ENCODE measurements at regions not wholly inside any gene's neighbourhood (a gene's known extent, or its start where the extent isn't known, plus 50 kb on each side); places are given as distances from the start of the nearest gene placed in this dataset.

DNA sequence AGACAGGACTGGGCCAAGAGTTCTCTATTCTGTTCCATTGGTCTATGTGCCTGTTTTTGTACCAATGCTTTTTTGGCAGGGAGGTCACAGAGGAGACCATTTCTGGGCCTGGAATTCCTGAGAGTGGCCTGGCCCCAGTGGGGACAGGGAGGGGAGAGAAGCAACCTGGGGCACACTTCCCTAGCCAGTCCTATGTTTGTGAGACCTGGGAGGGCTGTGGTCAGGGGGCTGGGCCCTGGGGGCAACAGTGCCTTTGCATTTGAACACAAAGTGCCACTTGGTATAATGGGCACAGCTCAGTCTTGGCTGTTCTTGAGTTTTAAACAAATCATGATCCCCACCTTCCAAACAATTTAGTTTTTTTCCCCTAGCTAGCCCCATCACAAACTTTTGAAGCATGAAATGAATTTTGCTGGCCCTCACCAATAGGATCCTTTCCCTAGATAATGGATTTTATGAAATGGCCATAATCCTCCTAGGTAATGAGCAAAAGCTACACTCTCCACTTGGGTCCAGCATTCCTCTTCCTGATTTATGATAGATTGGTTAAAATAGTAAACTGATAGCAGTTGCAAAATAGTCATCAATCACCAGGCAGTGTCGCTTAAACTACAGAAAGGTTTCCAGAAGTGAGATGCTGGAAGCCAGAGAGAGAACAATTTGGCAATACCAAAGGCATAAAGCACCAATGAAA lies 133.5 kb downstream of the GLI2 start:
- TF ChIP-seq EZH2phosphoT487 (IDR thresholded peaks at IDR 0.05; ENCODE audit: borderline replicate concordance), result no peak
- TF ChIP-seq, protein P1, sequence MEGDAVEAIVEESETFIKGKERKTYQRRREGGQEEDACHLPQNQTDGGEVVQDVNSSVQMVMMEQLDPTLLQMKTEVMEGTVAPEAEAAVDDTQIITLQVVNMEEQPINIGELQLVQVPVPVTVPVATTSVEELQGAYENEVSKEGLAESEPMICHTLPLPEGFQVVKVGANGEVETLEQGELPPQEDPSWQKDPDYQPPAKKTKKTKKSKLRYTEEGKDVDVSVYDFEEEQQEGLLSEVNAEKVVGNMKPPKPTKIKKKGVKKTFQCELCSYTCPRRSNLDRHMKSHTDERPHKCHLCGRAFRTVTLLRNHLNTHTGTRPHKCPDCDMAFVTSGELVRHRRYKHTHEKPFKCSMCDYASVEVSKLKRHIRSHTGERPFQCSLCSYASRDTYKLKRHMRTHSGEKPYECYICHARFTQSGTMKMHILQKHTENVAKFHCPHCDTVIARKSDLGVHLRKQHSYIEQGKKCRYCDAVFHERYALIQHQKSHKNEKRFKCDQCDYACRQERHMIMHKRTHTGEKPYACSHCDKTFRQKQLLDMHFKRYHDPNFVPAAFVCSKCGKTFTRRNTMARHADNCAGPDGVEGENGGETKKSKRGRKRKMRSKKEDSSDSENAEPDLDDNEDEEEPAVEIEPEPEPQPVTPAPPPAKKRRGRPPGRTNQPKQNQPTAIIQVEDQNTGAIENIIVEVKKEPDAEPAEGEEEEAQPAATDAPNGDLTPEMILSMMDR (conservative IDR thresholded peaks at IDR 0.05; ENCODE audit: low read length), result no peak
- H2AFZ ChIP-seq (ENCODE audit: low read length), result no peak overlapping the region
- no peaks in the 10 kb centered on the region for H3K4me1 ChIP-seq (ENCODE audit: insufficient read depth, low read length, poor library complexity, severe bottlenecking)
- H3K79me2 ChIP-seq (ENCODE audit: insufficient read depth, low read length), result no peaks in the 10 kb centered on the region
- H3F3A ChIP-seq (ENCODE audit: low read depth), result no peaks in the 10 kb centered on the region
- H3K9me2 ChIP-seq (replicated peaks; ENCODE audit: low read depth, low read length), result no peaks in the 10 kb centered on the region
- no peaks in the 10 kb centered on the region for H3K27me3 ChIP-seq (ENCODE audit: insufficient read depth, low read length, poor library complexity, severe bottlenecking)
- no peaks in the 10 kb centered on the region for H3K9me3 ChIP-seq (ENCODE audit: insufficient read depth, low read depth, low read length)
- no peaks in the 10 kb centered on the region for H4K20me1 ChIP-seq (ENCODE audit: insufficient read depth, low read length, poor library complexity, severe bottlenecking)
- no peak overlapping the region for H3K9ac ChIP-seq (ENCODE audit: low read depth, low read length, poor library complexity, severe bottlenecking)
- H3K36me3 ChIP-seq (ENCODE audit: insufficient read depth, low read length), result no peaks in the 10 kb centered on the region
- H3K4me3 ChIP-seq (ENCODE audit: low read length, poor library complexity, severe bottlenecking), result no peak overlapping the region
- no peak overlapping the region for H3K4me2 ChIP-seq (ENCODE audit: low read depth, low read length, poor library complexity, severe bottlenecking)

DNA sequence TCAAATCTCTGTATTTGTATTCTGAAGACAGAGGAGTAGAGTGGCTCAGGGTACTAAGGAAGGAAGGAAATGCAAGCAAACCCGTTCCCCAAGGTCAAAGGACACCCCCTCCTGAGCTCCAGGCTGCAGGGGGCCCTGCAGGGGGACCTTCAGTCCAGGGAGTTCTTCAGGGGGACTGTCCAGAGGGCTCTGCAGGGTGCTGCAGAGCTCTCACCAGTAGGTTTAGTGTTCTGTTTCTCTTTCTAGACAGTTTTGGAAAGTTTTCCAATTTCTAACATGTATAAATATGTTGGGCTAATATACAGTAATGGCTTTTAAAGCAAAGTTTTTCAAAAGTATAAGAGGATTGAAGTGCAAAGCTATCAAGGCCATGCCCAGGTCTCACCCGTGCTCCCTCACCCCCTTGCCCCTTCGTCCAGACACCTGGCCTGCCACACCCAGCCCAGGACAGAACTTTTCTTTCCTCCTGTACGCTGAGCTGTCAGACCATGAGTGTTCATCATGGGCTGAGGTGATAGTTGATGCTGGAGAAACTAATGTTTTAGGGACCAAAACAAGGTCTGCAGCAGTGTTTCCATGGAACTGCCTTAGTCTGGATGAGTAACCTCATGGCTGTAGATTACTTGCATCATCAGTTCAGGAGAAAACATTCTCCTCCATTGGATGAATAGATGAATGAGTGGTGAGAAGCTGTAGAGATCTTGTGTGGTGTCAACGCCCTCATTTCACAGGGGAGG lies 134.2 kb downstream of the GLI2 start:
- H4K20me1 ChIP-seq (ENCODE audit: insufficient read depth, low read length, poor library complexity, severe bottlenecking), result no peaks in the 10 kb centered on the region
- no peak overlapping the region for H2AFZ ChIP-seq (ENCODE audit: low read length)
- H3K4me2 ChIP-seq (ENCODE audit: low read depth, low read length, poor library complexity, severe bottlenecking), result no peak overlapping the region
- H3K9me2 ChIP-seq (replicated peaks; ENCODE audit: low read depth, low read length), result no peaks in the 10 kb centered on the region
- no peaks in the 10 kb centered on the region for H3K36me3 ChIP-seq (ENCODE audit: insufficient read depth, low read length)
- H3K27me3 ChIP-seq (ENCODE audit: insufficient read depth, low read length, poor library complexity, severe bottlenecking), result no peaks in the 10 kb centered on the region
- no peaks in the 10 kb centered on the region for H3K4me1 ChIP-seq (ENCODE audit: insufficient read depth, low read length, poor library complexity, severe bottlenecking)
- no peak overlapping the region for H3K4me3 ChIP-seq (ENCODE audit: low read length, poor library complexity, severe bottlenecking)
- no peaks in the 10 kb centered on the region for H3K9me3 ChIP-seq (ENCODE audit: insufficient read depth, low read depth, low read length)
- no peak overlapping the region for H3K9ac ChIP-seq (ENCODE audit: low read depth, low read length, poor library complexity, severe bottlenecking)
- TF ChIP-seq, protein P1 (conservative IDR thresholded peaks at IDR 0.05; ENCODE audit: low read length), result no peak
- TF ChIP-seq EZH2phosphoT487 (IDR thresholded peaks at IDR 0.05; ENCODE audit: borderline replicate concordance), result no peak
- H3F3A ChIP-seq (ENCODE audit: low read depth), result no peaks in the 10 kb centered on the region
- H3K79me2 ChIP-seq (ENCODE audit: insufficient read depth, low read length), result no peaks in the 10 kb centered on the region

DNA sequence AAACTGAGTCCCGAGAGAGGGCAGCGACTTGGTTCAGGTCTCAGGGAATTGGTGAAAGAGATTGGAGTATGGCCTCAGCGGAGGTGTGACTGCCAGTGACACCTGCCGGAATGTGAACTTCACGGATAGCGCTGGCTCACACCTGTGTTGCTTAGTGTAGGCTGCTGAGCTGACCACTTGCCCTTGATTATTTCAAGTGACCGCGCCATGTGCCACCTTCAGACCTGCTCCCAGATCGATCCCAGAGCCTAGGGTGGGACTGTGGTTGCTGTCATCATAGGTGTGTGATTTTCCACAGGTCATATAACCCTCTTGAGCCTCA lies 134.8 kb downstream of the GLI2 start:
- Histone ChIP-seq H3K27me3 (ENCODE audit: insufficient read depth, low read length, poor library complexity, severe bottlenecking) (no peaks in the 10 kb centered on the region), H3K4me2 (ENCODE audit: low read depth, low read length, poor library complexity, severe bottlenecking) (no peak overlapping the region), H3K4me1 (ENCODE audit: insufficient read depth, low read length, poor library complexity, severe bottlenecking) (no peaks in the 10 kb centered on the region), H2AFZ (ENCODE audit: low read length) (no peak overlapping the region), H3K9me3 (ENCODE audit: insufficient read depth, low read depth, low read length) (no peaks in the 10 kb centered on the region), H3K9ac (ENCODE audit: low read depth, low read length, poor library complexity, severe bottlenecking) (no peak overlapping the region), H4K20me1 (ENCODE audit: insufficient read depth, low read length, poor library complexity, severe bottlenecking) (no peaks in the 10 kb centered on the region), H3K79me2 (ENCODE audit: insufficient read depth, low read length) (no peaks in the 10 kb centered on the region), H3F3A (ENCODE audit: low read depth) (no peaks in the 10 kb centered on the region), H3K9me2 (replicated peaks; ENCODE audit: low read depth, low read length) (no peaks in the 10 kb centered on the region), H3K36me3 (ENCODE audit: insufficient read depth, low read length) (no peaks in the 10 kb centered on the region), H3K4me3 (ENCODE audit: low read length, poor library complexity, severe bottlenecking) (no peak overlapping the region)
- TF ChIP-seq EZH2phosphoT487 (IDR thresholded peaks at IDR 0.05; ENCODE audit: borderline replicate concordance), result no peak
- TF ChIP-seq, protein P1 (conservative IDR thresholded peaks at IDR 0.05; ENCODE audit: low read length), result no peak
